Erythroblast (primary cell): ENCODE measurements at regions not wholly inside any gene's neighbourhood (a gene's known extent, or its start where the extent isn't known, plus 50 kb on each side); places are given as distances from the start of the nearest gene placed in this dataset.

Experiments
- GATA1 ChIP-seq: IDR thresholded peaks from 2 replicates; pipeline ENCODE4 v1.6.1; 2011; ENCODE audit warnings: low read depth, mild to moderate bottlenecking, control low read depth, low read length, moderate library complexity
- POLR2A ChIP-seq: IDR thresholded peaks from 2 replicates; pipeline ENCODE4 v1.6.1; 2011; ENCODE audit warnings: mild to moderate bottlenecking, low read length

DNA sequence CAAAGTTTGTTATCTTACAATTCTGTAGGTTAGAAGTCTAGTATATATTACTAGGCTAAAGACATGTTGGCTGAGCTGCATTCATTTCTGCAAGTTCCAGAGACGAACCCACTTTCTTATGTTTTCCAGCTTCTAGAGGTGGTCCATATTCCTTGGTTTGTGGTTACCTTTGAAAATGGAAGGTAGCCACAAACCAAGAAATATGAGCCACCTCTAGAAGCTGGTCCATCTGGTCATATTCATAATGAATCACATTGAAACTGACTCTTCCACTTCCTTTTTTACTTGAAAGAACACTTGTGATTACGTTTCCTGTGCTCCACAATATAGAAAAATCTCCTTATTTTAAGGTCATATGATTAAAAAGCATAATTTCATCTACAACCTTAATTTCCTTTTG is 943.0 kb upstream of the PCDH9 start:
- TF ChIP-seq POLR2A, result no peak
- no peak for TF ChIP-seq GATA1
